A673 (cell line): ENCODE measurements at regions not wholly inside any gene's neighbourhood (a gene's known extent, or its start where the extent isn't known, plus 50 kb on each side); places are given as distances from the start of the nearest gene placed in this dataset.

ENCODE experiments used
- CTCF ChIP-seq: fragments of 300-800, 200-600 bp; sonication (generic); conservative IDR thresholded peaks from 2 replicates; pipeline ENCODE4 v1.5.1; 2017; ENCODE audit warnings: low read depth, mild to moderate bottlenecking, antibody characterized with exemption, low read length, moderate library complexity, mixed read lengths
- EZH2 ChIP-seq: fragments of 200-600 bp; sonication (generic); IDR thresholded peaks from 2 replicates; pipeline ENCODE4 v1.6.1; 2017; ENCODE audit warnings: borderline replicate concordance, low read depth, mild to moderate bottlenecking, mixed read lengths, antibody characterized with exemption, low read length; ENCODE audit not compliant: poor library complexity, severe bottlenecking

GRCh38 chr12:18899162-18899561 is 161.2 kb downstream of the CAPZA3 start:
- TF ChIP-seq CTCF, result no peak
- no peak for TF ChIP-seq EZH2
